ENCODE measurements at regions not wholly inside any gene's neighbourhood (a gene's known extent, or its start where the extent isn't known, plus 50 kb on each side); places are given as distances from the start of the nearest gene placed in this dataset.

- no peak for TF ChIP-seq CTCF (conservative IDR thresholded peaks at IDR 0.05)
- no peak for TF ChIP-seq EZH2 (IDR thresholded peaks at IDR 0.05; ENCODE audit: low read depth)
Observed at GRCh38 chr18:75895135-75895534, 467.6 kb upstream of the SMIM21 start.
